GM18517 (cell line): ENCODE measurements at regions not wholly inside any gene's neighbourhood (a gene's known extent, or its start where the extent isn't known, plus 50 kb on each side); places are given as distances from the start of the nearest gene placed in this dataset.
"Not testable (repeated sequence)": the region's sequence is repeated elsewhere in the genome, so short reads cannot be mapped to it uniquely, and the experiment has no call there.

Experiments used
- ATAC-seq: cut with Tn5 transposase; IDR thresholded peaks from one replicate; pipeline ENCODE4 v1.9.1; 2021; ENCODE audit warnings: mild to moderate bottlenecking, moderate library complexity; ENCODE audit not compliant: unreplicated experiment

- no peak for ATAC-seq
Observed at GRCh38 chr16:13697568-13697967, 222.4 kb upstream of the ERCC4 start.

DNA sequence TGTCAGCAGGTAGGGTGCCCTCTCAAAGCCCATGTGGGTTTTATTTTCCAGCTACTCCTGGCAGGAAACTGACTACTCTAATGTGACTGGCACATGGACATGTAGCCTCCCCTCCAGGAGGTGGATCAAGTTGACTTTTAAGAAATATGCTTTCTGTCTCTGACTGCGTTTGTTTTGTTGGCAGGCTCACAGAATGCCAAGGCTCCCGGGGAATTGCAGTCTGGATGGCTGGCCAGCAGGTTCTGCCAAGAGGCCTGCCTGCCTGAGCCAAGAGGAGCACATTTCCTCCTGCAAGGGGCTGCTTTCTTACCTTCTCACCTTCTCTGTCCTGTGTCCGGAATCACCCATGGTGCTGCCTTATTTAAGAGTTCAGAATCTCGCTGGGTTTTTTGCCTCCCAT, 217.3 kb upstream of the ERCC4 start:
- ATAC-seq = no peak

DNA sequence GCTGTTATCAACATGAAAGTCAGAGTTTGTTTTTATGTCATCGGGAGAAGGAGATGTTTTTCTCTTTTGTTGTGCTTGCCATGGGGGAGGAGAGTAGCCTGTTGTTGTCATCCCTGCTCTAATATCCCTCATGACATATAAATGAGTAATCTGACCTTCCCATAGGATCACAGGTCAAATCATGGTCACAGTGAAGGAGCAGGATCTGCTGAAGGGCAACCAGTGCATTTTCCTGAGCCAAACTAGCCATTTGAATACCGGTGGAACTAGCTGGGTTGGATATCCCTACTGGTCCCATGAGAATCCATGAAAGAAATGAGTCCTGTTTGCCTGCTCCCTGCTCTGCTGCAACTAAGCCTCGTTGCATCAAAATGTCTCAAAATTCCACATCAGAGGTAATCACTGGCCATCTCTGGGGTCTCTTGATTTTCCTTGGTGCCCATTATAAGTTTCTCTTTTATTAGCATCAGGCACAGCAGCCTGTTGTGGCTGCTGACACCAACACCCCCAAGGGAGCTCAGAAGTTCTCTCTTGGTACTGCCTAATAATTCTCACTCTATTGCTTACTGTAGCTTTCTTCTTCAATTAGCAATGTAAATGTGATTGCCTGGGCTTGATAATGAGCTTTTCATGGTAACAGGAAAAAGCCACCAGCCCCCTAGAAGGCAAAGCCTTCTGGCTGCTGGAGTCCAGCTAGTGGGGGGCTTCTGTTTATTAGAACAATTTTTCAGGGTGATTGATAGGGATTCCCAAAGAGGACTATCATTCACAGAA, 211.4 kb upstream of the ERCC4 start:
- ATAC-seq = no peak

DNA sequence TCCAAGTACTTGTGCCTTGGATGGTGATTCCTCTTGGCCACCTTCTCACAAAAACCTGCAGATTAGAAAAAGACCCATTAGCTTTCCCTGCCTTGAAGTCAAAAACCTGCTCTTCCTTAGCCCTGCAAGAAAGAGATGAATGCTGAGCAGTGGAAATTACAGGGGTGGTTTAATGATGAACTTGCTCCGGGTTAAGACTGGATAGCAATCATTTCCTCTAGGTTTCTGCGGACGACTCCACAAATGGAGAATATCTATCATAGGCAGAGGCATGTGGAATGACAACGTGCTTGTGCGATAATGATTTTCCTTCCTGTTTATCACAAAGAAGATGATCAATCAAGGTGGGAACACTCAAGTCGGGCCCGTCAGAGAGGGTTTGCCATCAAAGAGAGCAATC, 201.2 kb upstream of the ERCC4 start:
- ATAC-seq = no peak

GRCh38 chr16:13727943-13728342, 192.0 kb upstream of the ERCC4 start:
- no peak for ATAC-seq

- no peak for ATAC-seq
Observed at GRCh38 chr16:13733561-13733960, 186.4 kb upstream of the ERCC4 start.

- ATAC-seq = not testable (repeated sequence)
Observed at GRCh38 chr16:13739621-13740373, 180.2 kb upstream of the ERCC4 start.

- no peak for ATAC-seq
Observed at GRCh38 chr16:13742928-13743327, 177.0 kb upstream of the ERCC4 start.

DNA sequence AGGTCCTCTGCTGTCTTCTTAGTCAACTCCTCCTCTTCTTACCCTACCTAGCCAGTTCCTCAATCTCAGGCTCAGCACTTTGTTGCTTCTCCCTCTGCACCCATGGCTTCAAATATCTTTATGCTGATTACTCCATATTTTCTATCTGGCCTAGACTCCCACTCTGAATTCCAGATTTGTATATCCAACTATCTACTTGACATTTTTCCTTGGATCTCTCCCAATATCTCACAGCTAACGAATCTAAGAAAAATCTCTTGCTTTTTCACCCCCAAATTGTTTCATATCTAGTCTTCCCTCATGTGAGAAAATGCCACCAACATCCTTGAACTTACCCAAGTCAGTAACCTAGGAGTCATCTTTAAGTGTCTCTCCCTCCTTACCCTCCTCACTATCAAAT, 176.4 kb upstream of the ERCC4 start:
- ATAC-seq = no peak

DNA sequence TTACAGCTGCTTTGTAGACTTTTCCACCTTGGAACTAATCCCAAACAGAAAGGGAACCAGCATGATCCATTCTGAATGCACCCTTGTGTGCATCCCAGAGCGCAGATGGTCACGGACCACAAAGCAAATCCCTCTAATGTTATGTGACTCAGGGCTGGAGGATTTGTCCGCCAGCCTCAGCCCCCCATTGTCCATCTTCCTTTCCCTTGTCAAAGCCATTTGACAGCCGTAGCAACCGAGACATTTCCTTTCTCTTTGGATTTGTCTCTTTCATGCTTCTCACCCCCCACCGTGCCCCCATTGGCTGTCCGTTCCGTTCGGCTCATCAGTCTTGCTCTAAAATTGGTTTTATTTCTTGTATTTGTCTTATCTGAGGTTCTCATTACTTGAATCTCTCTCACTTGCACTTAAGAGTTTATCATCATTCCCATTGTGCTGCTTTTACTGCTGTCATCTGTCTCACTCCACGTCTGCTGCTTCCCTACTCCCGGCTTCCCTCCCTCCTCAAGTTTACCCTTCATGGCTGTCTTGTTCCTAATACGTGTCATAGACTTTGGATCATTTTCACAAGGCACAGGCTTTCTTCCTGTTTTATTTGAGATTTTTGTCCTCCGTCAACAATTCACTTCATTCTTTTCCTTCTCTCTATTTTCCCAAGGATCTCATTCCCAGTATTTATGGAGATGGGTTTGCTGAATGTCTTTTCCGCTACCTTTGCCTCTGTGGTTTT, 163.4 kb upstream of the ERCC4 start:
- ATAC-seq = no peak

GRCh38 chr16:13766334-13766733, 153.6 kb upstream of the ERCC4 start:
- no peak for ATAC-seq

GRCh38 chr16:13767215-13767614, 152.7 kb upstream of the ERCC4 start:
- no peak for ATAC-seq

DNA sequence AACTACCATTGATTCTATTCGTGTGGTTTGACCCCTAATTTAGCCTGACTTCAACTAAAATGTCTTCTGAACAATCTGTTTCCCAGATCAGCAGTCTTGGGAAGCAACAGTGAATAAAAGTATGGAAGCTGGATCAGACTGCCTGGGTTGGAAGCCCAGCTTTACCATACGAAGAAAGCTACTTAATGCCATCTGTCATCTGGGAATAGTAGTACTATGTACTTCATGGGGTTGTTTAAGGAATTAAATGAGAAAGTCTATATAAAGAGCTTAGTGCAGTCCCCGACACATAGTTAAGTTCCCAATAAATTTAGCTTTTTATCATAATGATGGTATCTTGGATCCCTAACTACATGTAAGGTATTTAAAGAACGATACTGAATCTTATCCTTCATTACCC, 151.5 kb upstream of the ERCC4 start:
- ATAC-seq = no peak

GRCh38 chr16:13770436-13770835, 149.5 kb upstream of the ERCC4 start:
- no peak for ATAC-seq

GRCh38 chr16:13772782-13773181, 147.2 kb upstream of the ERCC4 start:
- no peak for ATAC-seq

DNA sequence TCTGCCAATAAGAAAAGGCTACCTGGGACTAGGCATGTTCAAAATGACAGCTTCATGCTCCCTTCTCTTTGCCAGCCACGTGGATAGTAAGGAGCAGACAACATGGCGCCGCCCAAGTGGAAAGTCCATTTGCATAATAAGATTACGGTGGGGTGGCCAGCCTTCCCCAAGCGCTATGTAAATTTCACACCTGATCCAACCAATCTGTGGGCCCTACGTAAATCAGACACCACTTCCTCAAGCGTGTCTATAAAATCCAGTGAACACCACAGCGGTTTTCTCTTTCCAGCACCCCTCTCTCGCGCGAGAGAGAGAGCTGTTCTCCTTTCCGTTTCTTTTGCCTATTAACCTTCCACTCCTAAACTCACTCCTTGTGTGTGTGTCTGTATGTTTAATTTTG, 140.3 kb upstream of the ERCC4 start:
- no peak for ATAC-seq

- no peak for ATAC-seq
Observed at GRCh38 chr16:13780406-13781168, 139.4 kb upstream of the ERCC4 start.

GRCh38 chr16:13781169-13781564, 138.8 kb upstream of the ERCC4 start:
- ATAC-seq = no peak

GRCh38 chr16:13781575-13782338, 138.2 kb upstream of the ERCC4 start:
- no peak for ATAC-seq

- ATAC-seq = no peak
Observed at GRCh38 chr16:13791095-13791494, 128.9 kb upstream of the ERCC4 start.
